GM23338 (cell line): ENCODE measurements at regions not wholly inside any gene's neighbourhood (a gene's known extent, or its start where the extent isn't known, plus 50 kb on each side); places are given as distances from the start of the nearest gene placed in this dataset.

Source experiments
- ATAC-seq: fragments of 200-7000 bp; cut with Tn5 transposase; 3 replicates; pipeline ENCODE4 v1.9.1; 2020
- DNase-seq: peaks from one replicate; pipeline ENCODE4 v3.0.0-alpha.2; 2015; ENCODE audit warnings: low spot score
- H2AFZ ChIP-seq: fragments of 200-600 bp; sonication (generic); 2 replicates; pipeline ENCODE4 v1.8.0; 2016; ENCODE audit warnings: antibody characterized with exemption, mild to moderate bottlenecking, moderate library complexity
- H3F3A ChIP-seq: fragments of 200-600 bp; sonication (generic); replicated peaks from 2 replicates; pipeline ENCODE4 v1.8.0; 2017; ENCODE audit warnings: antibody characterized with exemption, mixed run types, low read depth
- H3K27ac ChIP-seq: fragments of 200-600 bp; sonication (generic); 2 replicates; pipeline ENCODE4 v1.6.1; 2016; ENCODE audit warnings: low read depth
- H3K27me3 ChIP-seq: fragments of 200-600 bp; sonication (generic); 2 replicates; pipeline ENCODE4 v1.8.0; 2016; ENCODE audit warnings: mild to moderate bottlenecking, mixed run types, moderate library complexity; ENCODE audit not compliant: insufficient read depth
- H3K36me3 ChIP-seq: fragments of 200-600 bp; sonication (generic); 2 replicates; pipeline ENCODE4 v1.8.0; 2016; ENCODE audit warnings: mild to moderate bottlenecking; ENCODE audit not compliant: insufficient read depth
- H3K4me1 ChIP-seq: fragments of 200-600 bp; sonication (generic); 2 replicates; pipeline ENCODE4 v1.8.0; 2016; ENCODE audit warnings: mild to moderate bottlenecking, moderate library complexity; ENCODE audit not compliant: insufficient read depth
- H3K4me2 ChIP-seq: fragments of 200-600 bp; sonication (generic); 2 replicates; pipeline ENCODE4 v1.7.1; 2017; ENCODE audit warnings: mixed run types
- H3K4me3 ChIP-seq: fragments of 200-600 bp; sonication (generic); 2 replicates; pipeline ENCODE4 v1.6.1; 2016; ENCODE audit warnings: mixed run types
- H3K79me2 ChIP-seq: fragments of 200-600 bp; sonication (generic); replicated peaks from 2 replicates; pipeline ENCODE4 v1.8.0; 2017; ENCODE audit warnings: mild to moderate bottlenecking; ENCODE audit not compliant: insufficient read depth
- H3K9me2 ChIP-seq: fragments of 200-600 bp; sonication (generic); 2 replicates; pipeline ENCODE4 v1.8.0; 2017; ENCODE audit not compliant: insufficient read depth
- H4K20me1 ChIP-seq: fragments of 200-600 bp; sonication (generic); replicated peaks from 2 replicates; pipeline ENCODE4 v1.8.0; 2017; ENCODE audit warnings: mild to moderate bottlenecking; ENCODE audit not compliant: insufficient read depth
- H3K27ac Mint-ChIP-seq: 2 replicates; pipeline ENCODE4 v1.8.0; 2020; ENCODE audit warnings: inconsistent platforms, mild to moderate bottlenecking, moderate library complexity, mixed read lengths
- H3K27me3 Mint-ChIP-seq: 3 replicates; pipeline ENCODE4 v1.8.0; 2022; ENCODE audit warnings: low read depth, mild to moderate bottlenecking, moderate library complexity, mixed read lengths, inconsistent platforms; ENCODE audit not compliant: insufficient read depth, poor library complexity
- H3K36me3 Mint-ChIP-seq: 3 replicates; pipeline ENCODE4 v1.8.0; 2021; ENCODE audit warnings: low read depth, mild to moderate bottlenecking, inconsistent platforms, moderate library complexity, mixed read lengths
- H3K4me1 Mint-ChIP-seq: 3 replicates; pipeline ENCODE4 v1.8.0; 2020; ENCODE audit warnings: mild to moderate bottlenecking, inconsistent platforms, mixed read lengths
- H3K4me3 Mint-ChIP-seq: 3 replicates; pipeline ENCODE4 v1.8.0; 2021; ENCODE audit warnings: moderate library complexity, mild to moderate bottlenecking, inconsistent platforms, mixed read lengths
- H3K9me3 Mint-ChIP-seq: 3 replicates; pipeline ENCODE4 v1.8.0; 2020; ENCODE audit warnings: moderate library complexity, mild to moderate bottlenecking, inconsistent platforms, mixed read lengths
- CREB1 ChIP-seq: fragments of 250-450 bp; sonication (Bioruptor Pico); IDR thresholded peaks from 2 replicates; pipeline ENCODE4 v1.5.0; 2020; ENCODE audit warnings: low read depth, mild to moderate bottlenecking, moderate library complexity
- CTCF ChIP-seq, 2 experiments: fragments of 200-600 bp in 1 of 2; sonication (generic) in 1 of 2; conservative IDR thresholded peaks; 2 replicates each; pipeline versions ENCODE4 v1.5.1 to v1.6.1; 2016 to 2017; ENCODE audit warnings: antibody characterized with exemption in 2 of 2, low read depth in 2 of 2, mild to moderate bottlenecking in 2 of 2, moderate library complexity in 1 of 2
- ETS1 ChIP-seq: IDR thresholded peaks from 2 replicates; pipeline ENCODE4 v1.6.1; 2016; ENCODE audit warnings: antibody characterized with exemption
- EZH2phosphoT487 ChIP-seq: fragments of 200-600 bp; sonication (generic); IDR thresholded peaks from one replicate; pipeline ENCODE4 v1.8.1; 2018; ENCODE audit warnings: antibody characterized with exemption; ENCODE audit not compliant: unreplicated experiment
- STAT1 ChIP-seq: IDR thresholded peaks from one replicate; pipeline ENCODE4 v1.6.1; 2016; ENCODE audit warnings: antibody characterized with exemption; ENCODE audit not compliant: unreplicated experiment
- ZNF114 ChIP-seq: fragments of 250-450 bp; sonication (Bioruptor Pico); IDR thresholded peaks from 2 replicates; pipeline ENCODE4 v1.5.0; 2020; ENCODE audit warnings: mild to moderate bottlenecking, moderate library complexity
- ZNF462 ChIP-seq: fragments of 250-450 bp; sonication (Bioruptor Pico); IDR thresholded peaks from 2 replicates; pipeline ENCODE4 v1.5.0; 2020; ENCODE audit warnings: mild to moderate bottlenecking, moderate library complexity

GRCh38 chr1:88528792-88529191 lies 155.3 kb upstream of the PKN2 start:
- Histone ChIP-seq H3K4me1 (no peaks in the 10 kb centered on the region), H4K20me1 (no peaks in the 10 kb centered on the region), H3K27me3 (no peaks in the 10 kb centered on the region), H3F3A (no peaks in the 10 kb centered on the region), H3K27ac (no peak overlapping the region), H3K79me2 (no peaks in the 10 kb centered on the region), H2AFZ (no peak overlapping the region), H3K9me2 (no peaks in the 10 kb centered on the region; the same call in 1 of the 2 replicates), H3K4me2 (no peak overlapping the region), H3K36me3 (0 out of 2 replicates have a peak, but pooled peaks cover 3% of the 10 kb centered on the region), H3K4me3 (no peak overlapping the region)
- H3K27ac Mint-ChIP-seq, result no peak overlapping the region
- ATAC-seq (no peak), DNase-seq (no peak)
- no peaks in the 10 kb centered on the region for H3K9me3 Mint-ChIP-seq
- H3K4me1 Mint-ChIP-seq, result peaks cover 3% of the 10 kb centered on the region; the same call in 1 of the 3 replicates
- H3K27me3 Mint-ChIP-seq, result no peaks in the 10 kb centered on the region
- H3K4me3 Mint-ChIP-seq, result no peak overlapping the region
- H3K36me3 Mint-ChIP-seq, result no peaks in the 10 kb centered on the region
- TF ChIP-seq ETS1 (no peak), CREB1 (CRISPR knock-in tag) (no peak), ZNF114 (CRISPR knock-in tag) (no peak), ZNF462 (CRISPR knock-in tag) (no peak), CTCF (conservative IDR thresholded peaks at IDR 0.05; ENCODE audit: low read depth in 2 of 2) (no peak), STAT1 (no peak), EZH2phosphoT487 (no peak)
